ENCODE measurements at regions not wholly inside any gene's neighbourhood (a gene's known extent, or its start where the extent isn't known, plus 50 kb on each side); places are given as distances from the start of the nearest gene placed in this dataset.

GRCh38 chr3:103127098-103127630 is 692.3 kb downstream of the ZPLD1 start:
- TF ChIP-seq ZNF274 (IDR thresholded peaks at IDR 0.05; ENCODE audit: low read depth, low read length) (no peak), YY1 (IDR thresholded peaks at IDR 0.05; ENCODE audit: insufficient read depth, insufficient read length) (no peak), SUZ12 (IDR thresholded peaks at IDR 0.05; ENCODE audit: extremely low read depth, insufficient read depth, insufficient read length) (no peak)
